BLaER1 (cell line): ENCODE measurements at regions not wholly inside any gene's neighbourhood (a gene's known extent, or its start where the extent isn't known, plus 50 kb on each side); places are given as distances from the start of the nearest gene placed in this dataset.

Experiments used
- H3K27ac ChIP-seq: shearing (Covaris generic); formaldehyde crosslinking; 2 replicates; pipeline ENCODE4 v1.8.1; 2022
- H3K27me3 ChIP-seq: shearing (Covaris generic); formaldehyde crosslinking; 2 replicates; pipeline ENCODE4 v1.8.1; 2022
- H3K36me3 ChIP-seq: shearing (Covaris generic); formaldehyde crosslinking; 2 replicates; pipeline ENCODE4 v1.8.1; 2022
- H3K4me1 ChIP-seq: shearing (Covaris generic); formaldehyde crosslinking; 2 replicates; pipeline ENCODE4 v1.8.1; 2022
- H3K4me2 ChIP-seq: shearing (Covaris generic); formaldehyde crosslinking; 2 replicates; pipeline ENCODE4 v1.8.1; 2022
- H3K4me3 ChIP-seq: shearing (Covaris generic); formaldehyde crosslinking; 2 replicates; pipeline ENCODE4 v1.8.1; 2022
- H3K9ac ChIP-seq: shearing (Covaris generic); formaldehyde crosslinking; 2 replicates; pipeline ENCODE4 v1.8.1; 2022
- H3K9me3 ChIP-seq: shearing (Covaris generic); formaldehyde crosslinking; 2 replicates; pipeline ENCODE4 v1.8.1; 2022
- H4K20me1 ChIP-seq: shearing (Covaris generic); formaldehyde crosslinking; 2 replicates; pipeline ENCODE4 v1.8.1; 2022
- Cebpa-rat ChIP-seq: shearing (Covaris generic); IDR thresholded peaks from 2 replicates; pipeline ENCODE4 v1.8.1; 2022

DNA sequence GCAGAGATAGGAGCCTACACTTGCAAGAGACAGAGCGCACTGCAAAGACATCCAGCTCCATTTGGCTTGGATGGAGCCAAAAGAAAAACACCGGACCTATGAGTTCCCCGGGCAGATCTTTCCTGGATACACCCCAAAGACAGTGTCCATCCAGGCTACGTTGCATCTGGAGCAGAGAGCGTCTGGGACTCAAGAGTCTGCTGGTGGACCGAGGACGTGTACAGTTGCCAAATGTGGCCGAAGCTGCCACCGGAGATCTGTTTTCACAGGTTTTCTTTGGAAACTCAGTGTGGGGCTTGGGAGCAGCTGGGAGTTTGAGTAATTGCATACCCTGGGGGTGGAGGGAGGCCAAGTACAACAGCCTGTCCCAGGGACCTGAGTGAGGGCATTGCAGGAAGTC lies 192.3 kb upstream of the OSR1 start:
- no peaks in the 10 kb centered on the region for H3K36me3 ChIP-seq
- no peaks in the 10 kb centered on the region for H3K4me1 ChIP-seq
- H3K9me3 ChIP-seq: no peaks in the 10 kb centered on the region
- TF ChIP-seq Cebpa-rat: no peak
- no peak overlapping the region for H3K9ac ChIP-seq
- H3K27me3 ChIP-seq: no peaks in the 10 kb centered on the region
- no peak overlapping the region for H3K4me3 ChIP-seq
- no peak overlapping the region for H3K4me2 ChIP-seq
- no peaks in the 10 kb centered on the region for H4K20me1 ChIP-seq
- no peak overlapping the region for H3K27ac ChIP-seq

DNA sequence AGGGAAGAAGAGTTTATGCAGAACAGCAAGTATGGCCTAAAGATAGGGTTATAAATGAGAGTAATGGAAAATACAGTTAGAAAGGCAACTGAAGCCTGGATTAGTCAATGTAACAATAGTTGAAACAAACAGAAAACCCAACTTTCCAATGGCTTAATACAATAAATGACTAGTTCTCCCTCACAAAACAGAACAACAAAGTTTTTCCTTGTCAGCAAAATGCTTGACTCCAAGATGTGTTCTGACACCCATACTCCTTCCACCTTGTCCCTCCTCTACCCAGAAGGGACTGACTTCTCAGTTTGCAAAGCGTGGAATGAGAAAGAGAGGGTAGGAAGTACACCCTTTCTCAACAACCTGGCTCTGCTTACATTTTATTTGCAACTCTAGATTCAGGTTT lies 191.4 kb upstream of the OSR1 start:
- H3K27ac ChIP-seq: no peak overlapping the region
- no peaks in the 10 kb centered on the region for H3K36me3 ChIP-seq
- H3K27me3 ChIP-seq: no peaks in the 10 kb centered on the region
- H3K9ac ChIP-seq: no peak overlapping the region
- no peaks in the 10 kb centered on the region for H3K4me1 ChIP-seq
- H4K20me1 ChIP-seq: no peaks in the 10 kb centered on the region
- H3K9me3 ChIP-seq: no peaks in the 10 kb centered on the region
- no peak overlapping the region for H3K4me2 ChIP-seq
- no peak overlapping the region for H3K4me3 ChIP-seq
- no peak for TF ChIP-seq Cebpa-rat

DNA sequence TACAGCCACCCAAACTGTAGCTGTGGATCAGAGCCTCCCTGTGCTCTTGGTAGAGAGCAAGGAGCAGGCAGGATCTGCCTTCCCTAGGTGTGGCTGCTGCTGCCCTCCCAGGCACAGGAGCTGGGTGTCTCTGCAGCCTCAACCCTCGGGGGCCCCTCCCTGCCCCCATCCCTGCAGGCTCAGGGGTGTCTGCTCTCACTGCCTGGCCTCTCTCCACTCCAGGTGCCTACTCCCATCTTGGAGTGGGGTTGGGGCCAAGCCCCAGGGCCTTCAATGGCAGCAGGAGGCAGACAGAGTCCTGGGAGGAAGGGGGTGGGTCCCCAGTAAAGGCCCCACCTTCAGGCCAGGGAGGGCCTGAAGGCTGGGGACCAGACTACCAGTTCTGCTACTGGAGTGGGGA lies 189.7 kb upstream of the OSR1 start:
- H3K4me3 ChIP-seq: no peak overlapping the region
- H3K4me1 ChIP-seq: no peaks in the 10 kb centered on the region
- no peak overlapping the region for H3K4me2 ChIP-seq
- no peak overlapping the region for H3K9ac ChIP-seq
- no peaks in the 10 kb centered on the region for H4K20me1 ChIP-seq
- no peak for TF ChIP-seq Cebpa-rat
- no peaks in the 10 kb centered on the region for H3K27me3 ChIP-seq
- no peaks in the 10 kb centered on the region for H3K9me3 ChIP-seq
- H3K27ac ChIP-seq: no peak overlapping the region
- no peaks in the 10 kb centered on the region for H3K36me3 ChIP-seq

DNA sequence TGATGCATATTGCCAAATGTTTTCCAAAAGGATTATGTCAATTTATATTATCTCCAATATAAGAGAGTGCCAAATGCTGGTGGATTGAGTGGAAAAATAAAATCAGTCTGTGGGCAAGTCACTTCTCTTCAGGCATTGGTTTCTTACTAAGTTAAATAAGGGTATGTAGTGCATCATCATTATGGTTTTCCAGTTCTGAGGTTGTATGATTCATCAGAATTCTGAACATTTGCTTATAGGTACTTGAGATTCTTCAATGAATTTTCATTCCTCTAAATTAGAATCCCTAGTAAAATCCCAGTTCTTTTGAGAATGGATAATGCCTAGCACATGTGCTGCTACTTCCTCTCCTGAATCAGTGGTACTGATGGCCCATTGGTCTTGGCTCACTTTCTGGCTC lies 188.9 kb upstream of the OSR1 start:
- TF ChIP-seq Cebpa-rat: no peak
- H4K20me1 ChIP-seq: no peaks in the 10 kb centered on the region
- H3K4me2 ChIP-seq: no peak overlapping the region
- no peak overlapping the region for H3K9ac ChIP-seq
- no peak overlapping the region for H3K4me3 ChIP-seq
- H3K4me1 ChIP-seq: no peaks in the 10 kb centered on the region
- H3K27me3 ChIP-seq: no peaks in the 10 kb centered on the region
- no peaks in the 10 kb centered on the region for H3K36me3 ChIP-seq
- no peak overlapping the region for H3K27ac ChIP-seq
- no peaks in the 10 kb centered on the region for H3K9me3 ChIP-seq

DNA sequence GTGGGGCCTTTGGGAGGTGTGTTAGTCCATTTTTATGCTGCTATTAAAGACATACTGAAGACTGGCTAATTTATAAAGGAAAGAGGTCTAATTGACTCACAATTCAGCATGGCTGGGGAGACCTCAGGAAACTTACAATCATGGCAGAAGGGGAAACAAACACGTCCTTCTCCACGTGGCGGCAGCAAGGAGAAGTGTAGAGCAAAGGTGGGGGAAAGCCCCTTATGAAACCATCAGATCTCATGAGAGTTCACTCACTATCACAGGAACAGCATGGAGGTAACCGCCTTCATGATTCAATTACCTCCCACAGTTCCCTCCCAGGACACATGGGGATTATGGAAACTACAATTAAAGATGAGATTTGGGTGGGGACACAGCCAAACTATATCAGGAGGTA lies 187.1 kb upstream of the OSR1 start:
- Histone ChIP-seq H4K20me1 (no peaks in the 10 kb centered on the region), H3K27ac (no peak overlapping the region), H3K4me2 (no peak overlapping the region), H3K9me3 (no peaks in the 10 kb centered on the region), H3K9ac (no peak overlapping the region), H3K4me1 (no peaks in the 10 kb centered on the region), H3K4me3 (no peak overlapping the region), H3K27me3 (no peaks in the 10 kb centered on the region), H3K36me3 (no peaks in the 10 kb centered on the region)
- no peak for TF ChIP-seq Cebpa-rat

DNA sequence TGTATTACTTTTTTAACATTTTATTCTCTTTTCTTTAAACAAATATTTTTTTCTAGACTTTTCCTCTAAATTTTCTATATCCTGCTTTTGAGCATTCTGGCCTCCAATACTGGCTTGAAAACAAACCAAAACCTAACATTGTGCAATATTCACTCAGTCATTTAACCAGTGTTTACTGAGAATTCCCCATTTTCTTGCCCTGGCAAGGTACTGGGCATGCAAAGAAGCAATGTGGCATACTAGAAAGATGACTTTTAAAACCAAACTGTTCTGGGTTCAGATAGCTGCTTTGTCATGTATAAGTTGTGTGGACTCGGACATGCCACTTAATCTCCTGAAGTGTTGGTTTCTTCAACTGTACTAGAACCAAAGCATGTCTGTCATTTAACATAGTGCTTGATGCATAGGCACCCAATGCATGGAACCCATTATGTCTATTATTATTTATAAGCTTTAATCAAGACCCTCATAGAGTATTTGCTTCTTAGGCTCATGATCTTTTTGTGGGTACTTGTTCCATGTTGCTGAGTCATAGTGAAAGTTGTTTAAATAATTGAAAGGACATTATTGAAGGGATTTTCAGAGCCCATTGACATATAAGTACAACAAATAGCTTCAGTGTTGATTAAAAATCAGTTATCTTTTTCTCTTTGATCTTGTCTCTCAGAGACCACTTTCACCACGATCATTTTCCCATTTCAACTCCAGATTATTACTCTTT lies 185.4 kb upstream of the OSR1 start:
- Histone ChIP-seq H4K20me1 (no peaks in the 10 kb centered on the region), H3K36me3 (no peaks in the 10 kb centered on the region), H3K9ac (no peak overlapping the region), H3K4me2 (no peak overlapping the region), H3K4me3 (no peak overlapping the region), H3K4me1 (no peaks in the 10 kb centered on the region), H3K9me3 (no peaks in the 10 kb centered on the region), H3K27me3 (no peaks in the 10 kb centered on the region), H3K27ac (no peak overlapping the region)
- TF ChIP-seq Cebpa-rat: no peak

DNA sequence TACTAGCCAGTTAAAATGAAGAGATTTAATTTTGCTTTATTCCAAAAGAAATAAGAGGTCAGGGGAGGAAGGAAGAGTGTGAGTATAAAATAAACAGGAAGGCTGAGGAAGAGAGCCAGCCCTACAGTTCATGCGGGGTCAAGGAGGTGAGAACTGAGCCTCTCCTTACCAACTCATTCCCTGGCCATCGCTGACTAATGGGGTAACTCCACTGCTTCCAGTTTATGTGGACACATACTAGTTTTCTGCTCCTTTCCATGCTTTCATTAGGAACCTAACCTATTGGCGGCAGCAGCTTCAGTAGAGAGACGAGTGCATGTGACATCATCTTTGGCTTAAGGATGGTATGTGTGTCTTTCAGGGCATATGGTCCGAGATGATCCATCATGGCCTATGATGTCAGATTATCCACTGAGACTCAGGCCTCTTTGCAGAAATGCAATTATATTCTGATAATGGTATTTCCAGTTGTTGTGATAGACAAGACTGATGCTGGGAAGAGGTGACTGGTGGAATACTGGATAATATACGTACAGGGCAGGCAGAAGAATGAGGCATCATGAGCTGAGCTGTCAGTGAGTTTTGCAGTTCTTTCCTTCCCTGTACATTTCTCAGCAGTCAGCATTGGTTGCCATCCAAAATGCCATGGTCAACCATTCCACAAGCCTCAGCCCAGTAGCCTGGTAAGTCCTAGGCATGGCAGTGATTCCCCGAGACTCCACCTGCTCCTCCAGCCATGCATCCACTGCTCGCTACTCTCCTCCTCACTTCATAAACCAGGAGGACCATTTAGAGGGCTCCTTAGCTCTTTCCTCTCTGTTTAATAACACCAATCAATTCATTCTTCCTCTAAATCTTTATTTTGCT lies 184.6 kb upstream of the OSR1 start:
- TF ChIP-seq Cebpa-rat: no peak
- Histone ChIP-seq H3K27ac (no peak overlapping the region), H3K27me3 (no peaks in the 10 kb centered on the region), H3K4me3 (no peak overlapping the region), H3K4me2 (no peak overlapping the region), H3K4me1 (no peaks in the 10 kb centered on the region), H3K9me3 (no peaks in the 10 kb centered on the region), H3K9ac (no peak overlapping the region), H3K36me3 (no peaks in the 10 kb centered on the region), H4K20me1 (no peaks in the 10 kb centered on the region)

DNA sequence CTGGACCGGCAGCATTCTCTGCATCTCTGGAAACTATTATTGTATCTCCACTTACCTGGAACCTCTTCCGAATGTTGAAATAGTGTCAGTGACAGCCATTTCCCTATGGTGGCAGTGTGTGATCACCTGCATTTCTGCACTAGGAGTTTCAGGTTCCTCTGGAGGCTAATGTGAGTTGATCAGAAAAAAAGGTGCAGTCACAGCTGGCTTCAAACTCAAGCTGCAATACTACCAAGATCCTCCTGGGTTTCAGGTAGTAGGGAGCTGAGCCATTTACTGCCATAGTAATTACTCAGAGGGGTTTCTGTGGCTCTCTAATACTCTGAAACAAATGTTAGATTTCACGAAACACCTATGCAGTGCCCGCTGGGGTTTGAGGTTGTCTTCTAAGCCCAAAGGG lies 183.5 kb upstream of the OSR1 start:
- H3K27ac ChIP-seq: no peak overlapping the region
- no peak overlapping the region for H3K4me2 ChIP-seq
- TF ChIP-seq Cebpa-rat: no peak

DNA sequence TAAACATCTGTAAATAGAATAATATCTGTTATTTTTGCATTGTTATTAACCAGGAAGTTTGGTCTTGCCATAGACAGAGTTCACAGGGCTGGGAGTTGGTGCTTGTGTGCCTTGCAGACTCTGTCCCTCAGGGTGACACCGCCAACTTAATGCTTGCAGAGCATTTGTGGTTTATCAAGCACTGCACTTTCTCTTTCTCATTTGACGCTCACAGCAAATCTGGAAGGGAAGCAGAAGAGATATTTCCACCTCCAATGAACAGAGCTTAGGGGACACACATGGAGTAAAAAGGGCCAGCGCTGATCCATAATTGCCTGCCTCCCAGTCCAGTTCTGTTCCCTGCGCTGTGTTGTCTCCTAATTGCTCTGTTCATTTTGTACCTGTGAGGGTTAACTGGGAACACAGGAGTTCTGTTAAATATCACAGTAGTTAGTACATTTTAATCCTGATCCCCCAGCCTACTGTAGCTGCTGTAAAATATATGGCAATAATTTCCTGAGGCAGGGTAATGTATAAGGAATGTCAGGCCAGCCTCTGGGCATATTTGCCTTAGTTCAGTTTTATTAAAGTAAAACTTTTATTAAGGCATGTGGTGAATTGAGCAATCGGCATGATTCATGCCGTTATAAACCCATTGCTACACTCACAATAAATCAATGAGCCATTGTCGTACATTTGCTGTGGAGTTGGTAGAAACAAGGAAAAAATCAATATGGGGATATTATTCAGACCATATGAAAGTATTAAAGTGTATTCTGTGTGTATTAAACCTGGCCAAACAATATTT lies 182.5 kb upstream of the OSR1 start:
- no peaks in the 10 kb centered on the region for H3K27me3 ChIP-seq
- H3K9me3 ChIP-seq: no peaks in the 10 kb centered on the region
- TF ChIP-seq Cebpa-rat: no peak
- H3K4me2 ChIP-seq: no peak overlapping the region
- H3K4me3 ChIP-seq: no peak overlapping the region
- H4K20me1 ChIP-seq: no peaks in the 10 kb centered on the region
- H3K4me1 ChIP-seq: peaks cover 8% of the 10 kb centered on the region
- H3K36me3 ChIP-seq: no peaks in the 10 kb centered on the region
- no peak overlapping the region for H3K9ac ChIP-seq
- H3K27ac ChIP-seq: no peak overlapping the region

More for the DNA sequence above, 183.5 kb upstream of the OSR1 start:
- Histone ChIP-seq H3K4me3 (no peak overlapping the region), H3K36me3 (no peaks in the 10 kb centered on the region), H3K27me3 (no peaks in the 10 kb centered on the region), H3K9ac (no peak overlapping the region), H3K9me3 (no peaks in the 10 kb centered on the region), H4K20me1 (no peaks in the 10 kb centered on the region), H3K4me1 (no peaks in the 10 kb centered on the region)
